ENCODE measurements at regions not wholly inside any gene's neighbourhood (a gene's known extent, or its start where the extent isn't known, plus 50 kb on each side); places are given as distances from the start of the nearest gene placed in this dataset.

GRCh38 chr11:104781037-104781436, 117.2 kb downstream of the CASP12 start:
- TF ChIP-seq POLR2A (IDR thresholded peaks at IDR 0.05; ENCODE audit: low read length) (no peak), GATA1 (IDR thresholded peaks at IDR 0.05; ENCODE audit: low read depth, low read length) (no peak)
